ENCODE measurements at regions not wholly inside any gene's neighbourhood (a gene's known extent, or its start where the extent isn't known, plus 50 kb on each side); places are given as distances from the start of the nearest gene placed in this dataset.
"Not testable (repeated sequence)": the region's sequence is repeated elsewhere in the genome, so short reads cannot be mapped to it uniquely, and the experiment has no call there.

DNA sequence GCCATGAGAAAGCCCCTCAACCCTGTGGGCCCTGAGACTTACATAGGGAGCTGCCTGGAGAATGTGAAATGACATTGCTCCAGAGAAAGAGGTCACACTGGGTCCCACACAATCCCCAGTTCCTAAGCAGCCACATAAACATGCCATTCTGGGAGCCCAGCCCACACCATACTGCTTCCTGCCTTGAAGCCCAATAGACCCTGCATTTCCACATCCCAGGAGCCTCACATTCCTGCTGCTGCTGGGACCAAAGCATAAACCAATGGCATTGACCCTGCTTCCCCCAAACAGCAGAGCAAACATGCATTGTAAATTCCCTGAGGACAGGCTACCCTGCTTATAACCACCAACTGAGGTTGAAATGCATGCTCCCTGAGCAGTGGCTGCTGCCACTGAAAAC lies 1117.6 kb upstream of the SLC39A10 start:
- Mint-ChIP-seq H3K4me1 (ENCODE audit: low read depth) (no peaks in the 10 kb centered on the region), H3K36me3 (ENCODE audit: low read depth) (no peaks in the 10 kb centered on the region), H3K27me3 (ENCODE audit: low read depth) (no peaks in the 10 kb centered on the region), H3K9me3 (no peaks in the 10 kb centered on the region), H3K27ac (no peak overlapping the region), H3K4me3 (ENCODE audit: low read depth) (no peak overlapping the region)
- intact Hi-C loops (cut with micrococcal nuclease), result no loop called here
- no peak for DNase-seq (ENCODE audit: low spot score)

- H3K27me3 Mint-ChIP-seq (ENCODE audit: low read depth), result no peaks in the 10 kb centered on the region
- no peak overlapping the region for H3K27ac Mint-ChIP-seq
- H3K4me1 Mint-ChIP-seq (ENCODE audit: low read depth), result no peaks in the 10 kb centered on the region
- H3K36me3 Mint-ChIP-seq (ENCODE audit: low read depth), result no peaks in the 10 kb centered on the region
- no peak for DNase-seq (ENCODE audit: low spot score)
- no peak overlapping the region for H3K4me3 Mint-ChIP-seq (ENCODE audit: low read depth)
- H3K9me3 Mint-ChIP-seq, result no peaks in the 10 kb centered on the region
- intact Hi-C loops (cut with micrococcal nuclease), result no loop called here
These were observed 1130.9 kb upstream of the SLC39A10 start for GRCh38 chr2:194526121-194526520.

- Mint-ChIP-seq H3K27ac (no peak overlapping the region), H3K27me3 (ENCODE audit: low read depth) (no peaks in the 10 kb centered on the region), H3K9me3 (no peaks in the 10 kb centered on the region), H3K36me3 (ENCODE audit: low read depth) (no peaks in the 10 kb centered on the region), H3K4me1 (ENCODE audit: low read depth) (no peaks in the 10 kb centered on the region), H3K4me3 (ENCODE audit: low read depth) (no peak overlapping the region)
- no peak for DNase-seq (ENCODE audit: low spot score)
- intact Hi-C loops (cut with micrococcal nuclease), result no loop called here
These were observed 1142.7 kb upstream of the SLC39A10 start for GRCh38 chr2:194514281-194514680.

GRCh38 chr2:194511070-194511469 lies 1146.0 kb upstream of the SLC39A10 start:
- H3K9me3 Mint-ChIP-seq; H3K4me1 Mint-ChIP-seq (ENCODE audit: low read depth); intact Hi-C loops (cut with micrococcal nuclease); H3K4me3 Mint-ChIP-seq (ENCODE audit: low read depth); DNase-seq (ENCODE audit: low spot score); H3K27me3 Mint-ChIP-seq (ENCODE audit: low read depth); H3K36me3 Mint-ChIP-seq (ENCODE audit: low read depth); H3K27ac Mint-ChIP-seq: not testable (repeated sequence)

DNA sequence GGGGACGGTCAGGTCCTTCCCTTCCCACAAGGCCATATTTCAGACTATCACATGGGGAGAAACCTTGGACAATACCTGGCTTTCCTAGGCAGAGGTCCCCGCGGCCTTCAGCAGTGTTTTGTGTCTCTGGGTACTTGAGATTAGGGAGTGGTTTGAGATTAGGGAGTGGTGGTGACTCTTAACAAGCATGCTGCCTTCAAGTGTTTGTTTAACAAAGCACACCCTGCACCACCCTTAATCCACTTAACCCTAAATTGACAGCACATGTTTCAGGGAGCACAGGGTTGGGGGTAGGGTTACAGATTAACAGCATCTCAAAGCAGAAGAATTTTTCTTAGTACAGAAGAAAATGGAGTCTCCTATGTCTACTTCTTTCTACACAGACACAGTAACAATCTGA lies 1152.2 kb upstream of the SLC39A10 start:
- intact Hi-C loops (cut with micrococcal nuclease); H3K4me1 Mint-ChIP-seq (ENCODE audit: low read depth); H3K36me3 Mint-ChIP-seq (ENCODE audit: low read depth); DNase-seq (ENCODE audit: low spot score); H3K4me3 Mint-ChIP-seq (ENCODE audit: low read depth); H3K27me3 Mint-ChIP-seq (ENCODE audit: low read depth); H3K27ac Mint-ChIP-seq; H3K9me3 Mint-ChIP-seq: not testable (repeated sequence)

- intact Hi-C loops (cut with micrococcal nuclease), result no loop called here
- no peaks in the 10 kb centered on the region for H3K9me3 Mint-ChIP-seq
These were observed 1162.0 kb upstream of the SLC39A10 start for GRCh38 chr2:194495046-194495445.

DNA sequence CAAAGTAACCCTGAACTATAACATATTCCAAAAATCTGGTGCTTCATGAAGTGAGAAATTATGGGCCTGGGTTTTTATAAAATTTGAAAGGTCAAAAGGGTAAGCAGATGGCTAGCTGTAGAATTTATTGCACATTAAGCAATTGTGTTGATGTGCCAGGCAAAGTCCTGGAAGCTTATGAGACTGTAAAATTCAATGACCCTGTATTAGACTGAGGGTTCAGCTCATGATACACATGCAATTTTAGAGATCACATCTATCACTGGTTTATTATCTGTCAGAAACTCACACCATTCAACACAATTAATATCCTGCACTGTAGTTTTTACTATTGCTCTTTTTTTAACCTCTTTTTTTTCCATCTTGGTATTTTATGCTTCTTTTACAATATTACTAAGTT lies 1162.6 kb upstream of the SLC39A10 start:
- Mint-ChIP-seq H3K27me3 (ENCODE audit: low read depth) (no peaks in the 10 kb centered on the region), H3K36me3 (ENCODE audit: low read depth) (no peaks in the 10 kb centered on the region), H3K4me3 (ENCODE audit: low read depth) (no peak overlapping the region), H3K27ac (no peak overlapping the region), H3K9me3 (no peaks in the 10 kb centered on the region), H3K4me1 (ENCODE audit: low read depth) (no peaks in the 10 kb centered on the region)
- intact Hi-C loops (cut with micrococcal nuclease), result no loop called here
- no peak for DNase-seq (ENCODE audit: low spot score)

More at GRCh38 chr2:194495046-194495445, 1162.0 kb upstream of the SLC39A10 start:
- Mint-ChIP-seq H3K36me3 (ENCODE audit: low read depth) (no peaks in the 10 kb centered on the region), H3K27ac (no peak overlapping the region), H3K4me3 (ENCODE audit: low read depth) (no peak overlapping the region), H3K27me3 (ENCODE audit: low read depth) (no peaks in the 10 kb centered on the region), H3K4me1 (ENCODE audit: low read depth) (no peaks in the 10 kb centered on the region)
- no peak for DNase-seq (ENCODE audit: low spot score)

- Mint-ChIP-seq H3K27ac (no peak overlapping the region), H3K36me3 (ENCODE audit: low read depth) (no peaks in the 10 kb centered on the region), H3K27me3 (ENCODE audit: low read depth) (no peaks in the 10 kb centered on the region), H3K4me3 (ENCODE audit: low read depth) (no peak overlapping the region), H3K9me3 (no peaks in the 10 kb centered on the region), H3K4me1 (ENCODE audit: low read depth) (no peaks in the 10 kb centered on the region)
- no peak for DNase-seq (ENCODE audit: low spot score)
- intact Hi-C loops (cut with micrococcal nuclease), result loop anchor here (2.0 kb wide), 1 partner anchor 25 kb away; no protein-coding TSS in a partner anchor
These were observed 1165.5 kb upstream of the SLC39A10 start for GRCh38 chr2:194491409-194492115.

- H3K9me3 Mint-ChIP-seq, result no peaks in the 10 kb centered on the region
- no peak overlapping the region for H3K27ac Mint-ChIP-seq
- no peaks in the 10 kb centered on the region for H3K4me1 Mint-ChIP-seq (ENCODE audit: low read depth)
These were observed 1170.7 kb upstream of the SLC39A10 start for GRCh38 chr2:194486326-194486725.

GRCh38 chr2:194483041-194483440 lies 1174.0 kb upstream of the SLC39A10 start:
- Mint-ChIP-seq H3K9me3 (no peaks in the 10 kb centered on the region), H3K4me3 (ENCODE audit: low read depth) (no peak overlapping the region), H3K4me1 (ENCODE audit: low read depth) (no peaks in the 10 kb centered on the region), H3K36me3 (ENCODE audit: low read depth) (no peaks in the 10 kb centered on the region), H3K27ac (no peak overlapping the region), H3K27me3 (ENCODE audit: low read depth) (no peaks in the 10 kb centered on the region)
- DNase-seq (ENCODE audit: low spot score), result no peak
- intact Hi-C loops (cut with micrococcal nuclease), result no loop called here

More at GRCh38 chr2:194486326-194486725, 1170.7 kb upstream of the SLC39A10 start:
- Mint-ChIP-seq H3K36me3 (ENCODE audit: low read depth) (no peaks in the 10 kb centered on the region), H3K4me3 (ENCODE audit: low read depth) (no peak overlapping the region), H3K27me3 (ENCODE audit: low read depth) (no peaks in the 10 kb centered on the region)
- intact Hi-C loops (cut with micrococcal nuclease), result no loop called here
- no peak for DNase-seq (ENCODE audit: low spot score)

- Mint-ChIP-seq H3K4me3 (ENCODE audit: low read depth) (no peak overlapping the region), H3K27me3 (ENCODE audit: low read depth) (no peaks in the 10 kb centered on the region), H3K4me1 (ENCODE audit: low read depth) (no peaks in the 10 kb centered on the region), H3K27ac (no peak overlapping the region), H3K9me3 (no peaks in the 10 kb centered on the region), H3K36me3 (ENCODE audit: low read depth) (no peaks in the 10 kb centered on the region)
- DNase-seq (ENCODE audit: low spot score), result no peak
- intact Hi-C loops (cut with micrococcal nuclease), result loop anchor here (2.0 to 10.0 kb wide), 2 partner anchors 25 to 1599 kb away; partner anchors contain the start of gene DNAH7
These were observed 1191.4 kb upstream of the SLC39A10 start for GRCh38 chr2:194465641-194466040.

GRCh38 chr2:194464964-194465638 lies 1191.9 kb upstream of the SLC39A10 start:
- no peaks in the 10 kb centered on the region for H3K4me1 Mint-ChIP-seq (ENCODE audit: low read depth)
- intact Hi-C loops (cut with micrococcal nuclease), result loop anchor here (10.0 kb wide), 1 partner anchor 1600 kb away; the partner anchor contains the start of gene DNAH7
- peak; percentile 8 for DNase-seq (ENCODE audit: low spot score)
- no peaks in the 10 kb centered on the region for H3K36me3 Mint-ChIP-seq (ENCODE audit: low read depth)
- H3K27me3 Mint-ChIP-seq (ENCODE audit: low read depth), result no peaks in the 10 kb centered on the region
- no peak overlapping the region for H3K4me3 Mint-ChIP-seq (ENCODE audit: low read depth)
- no peaks in the 10 kb centered on the region for H3K9me3 Mint-ChIP-seq
- H3K27ac Mint-ChIP-seq, result no peak overlapping the region

DNA sequence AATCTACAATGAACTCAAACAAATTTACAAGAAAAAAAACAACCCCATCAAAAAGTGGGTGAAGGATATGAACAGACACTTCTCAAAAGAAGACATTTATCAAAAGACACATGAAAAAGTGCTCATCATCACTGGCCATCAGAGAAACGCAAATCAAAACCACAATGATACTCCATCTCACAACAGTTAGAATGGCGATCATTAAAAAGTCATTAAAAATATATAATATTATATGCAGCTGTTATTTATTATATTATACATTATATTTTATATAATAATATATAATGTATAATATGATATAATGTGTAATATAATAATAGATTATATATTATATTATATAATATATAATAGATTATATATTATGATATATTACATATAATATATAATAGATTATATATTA lies 1194.1 kb upstream of the SLC39A10 start:
- intact Hi-C loops (cut with micrococcal nuclease), result loop anchor here (10.0 kb wide), 1 partner anchor 1602 kb away; the partner anchor contains the start of gene DNAH7
- not testable (repeated sequence) for DNase-seq (ENCODE audit: low spot score); H3K27ac Mint-ChIP-seq; H3K4me1 Mint-ChIP-seq (ENCODE audit: low read depth); H3K9me3 Mint-ChIP-seq; H3K36me3 Mint-ChIP-seq (ENCODE audit: low read depth); H3K27me3 Mint-ChIP-seq (ENCODE audit: low read depth); H3K4me3 Mint-ChIP-seq (ENCODE audit: low read depth)
